ENCODE measurements at regions not wholly inside any gene's neighbourhood (a gene's known extent, or its start where the extent isn't known, plus 50 kb on each side); places are given as distances from the start of the nearest gene placed in this dataset.

GRCh38 chr6:143594647-143595046, 83.1 kb upstream of the PHACTR2 start:
- TF ChIP-seq CTCF (IDR thresholded peaks at IDR 0.05; ENCODE audit: insufficient read depth, low read length, severe bottlenecking) = no peak
- H3K27me3 ChIP-seq (ENCODE audit: control insufficient read depth, insufficient read depth, low read length) = no peaks in the 10 kb centered on the region
- FAIRE-seq = no peak
- peak; percentile 40 for DNase-seq (ENCODE audit: low read depth)
- no peaks in the 10 kb centered on the region for H3K36me3 ChIP-seq (ENCODE audit: control insufficient read depth, insufficient read depth, low read length)
- H3K4me3 ChIP-seq (ENCODE audit: low read depth, low read length) = no peak overlapping the region

- TF ChIP-seq CTCF (IDR thresholded peaks at IDR 0.05; ENCODE audit: insufficient read depth, low read length, severe bottlenecking) = peak; percentile 37
- Histone ChIP-seq H3K27me3 (ENCODE audit: control insufficient read depth, insufficient read depth, low read length) (no peaks in the 10 kb centered on the region), H3K36me3 (ENCODE audit: control insufficient read depth, insufficient read depth, low read length) (no peaks in the 10 kb centered on the region), H3K4me3 (ENCODE audit: low read depth, low read length) (no peak overlapping the region)
- no peak for FAIRE-seq
- peak; percentile 11 for DNase-seq (ENCODE audit: low read depth)
These were observed 80.8 kb upstream of the FUCA2 start for GRCh38 chr6:143592335-143592734.

- TF ChIP-seq CTCF (IDR thresholded peaks at IDR 0.05; ENCODE audit: insufficient read depth, low read length, severe bottlenecking) = no peak
- DNase-seq (ENCODE audit: low read depth) (no peak), FAIRE-seq (peak; percentile 80)
- Histone ChIP-seq H3K4me3 (ENCODE audit: low read depth, low read length) (no peak overlapping the region), H3K27me3 (ENCODE audit: control insufficient read depth, insufficient read depth, low read length) (no peaks in the 10 kb centered on the region), H3K36me3 (ENCODE audit: control insufficient read depth, insufficient read depth, low read length) (no peaks in the 10 kb centered on the region)
These were observed 79.9 kb upstream of the FUCA2 start for GRCh38 chr6:143591441-143591840.

GRCh38 chr6:143589162-143589561, 77.6 kb upstream of the FUCA2 start:
- no peak for TF ChIP-seq CTCF (IDR thresholded peaks at IDR 0.05; ENCODE audit: insufficient read depth, low read length, severe bottlenecking)
- Histone ChIP-seq H3K27me3 (ENCODE audit: control insufficient read depth, insufficient read depth, low read length) (no peaks in the 10 kb centered on the region), H3K36me3 (ENCODE audit: control insufficient read depth, insufficient read depth, low read length) (no peaks in the 10 kb centered on the region), H3K4me3 (ENCODE audit: low read depth, low read length) (no peak overlapping the region)
- DNase-seq (ENCODE audit: low read depth) = no peak
- FAIRE-seq = no peak

- no peak for DNase-seq (ENCODE audit: low read depth)
- no peak for FAIRE-seq
- no peak for TF ChIP-seq CTCF (IDR thresholded peaks at IDR 0.05; ENCODE audit: insufficient read depth, low read length, severe bottlenecking)
These were observed 75.0 kb upstream of the FUCA2 start for GRCh38 chr6:143586557-143586956.

GRCh38 chr6:143585716-143586115, 74.2 kb upstream of the FUCA2 start:
- DNase-seq (ENCODE audit: low read depth) (no peak), FAIRE-seq (no peak)
- Histone ChIP-seq H3K27me3 (ENCODE audit: control insufficient read depth, insufficient read depth, low read length) (no peaks in the 10 kb centered on the region), H3K4me3 (ENCODE audit: low read depth, low read length) (no peak overlapping the region), H3K36me3 (ENCODE audit: control insufficient read depth, insufficient read depth, low read length) (no peaks in the 10 kb centered on the region)
- TF ChIP-seq CTCF (IDR thresholded peaks at IDR 0.05; ENCODE audit: insufficient read depth, low read length, severe bottlenecking) = no peak

More at GRCh38 chr6:143586557-143586956, 75.0 kb upstream of the FUCA2 start:
- no peaks in the 10 kb centered on the region for H3K27me3 ChIP-seq (ENCODE audit: control insufficient read depth, insufficient read depth, low read length)
- no peaks in the 10 kb centered on the region for H3K36me3 ChIP-seq (ENCODE audit: control insufficient read depth, insufficient read depth, low read length)
- no peak overlapping the region for H3K4me3 ChIP-seq (ENCODE audit: low read depth, low read length)
